Adrenal gland (tissue), 9 donors: ENCODE measurements at regions not wholly inside any gene's neighbourhood (a gene's known extent, or its start where the extent isn't known, plus 50 kb on each side); places are given as distances from the start of the nearest gene placed in this dataset.

Experiments
- DNase-seq, 7 donors: peaks; one replicate each; pipeline ENCODE4 v3.0.0-alpha.2; 2019 to 2020
- H3K27ac ChIP-seq, 5 donors: fragments of 200-600 bp; sonication (generic) in 4 of 5; 1 replicate in 3 of 5; 2 replicates in 2 of 5; pipeline versions ENCODE4 v1.5.1 to v1.8.0; 2016 to 2020; ENCODE audit warnings: mild to moderate bottlenecking in 1 of 5
- H3K27me3 ChIP-seq: fragments of 200-600 bp; 2 replicates; pipeline ENCODE4 v1.8.0; 2021
- H3K36me3 ChIP-seq, 2 donors: fragments of 200-600 bp; replicated peaks in 1 of 2; 1 replicate in 1 of 2; 2 replicates in 1 of 2; pipeline versions ENCODE4 v1.5.1 to v1.8.0; 2018 to 2022
- H3K4me1 ChIP-seq, 2 donors: fragments of 200-600 bp; replicated peaks in 1 of 2; 1 replicate in 1 of 2; 2 replicates in 1 of 2; pipeline versions ENCODE4 v1.5.1 to v1.8.0; 2018 to 2021
- H3K4me3 ChIP-seq, 4 donors: fragments of 200-600 bp; sonication (generic) in 3 of 4; one replicate each; pipeline ENCODE4 v1.5.1; 2016 to 2018
- H3K9me3 ChIP-seq, 3 donors: fragments of 200-600 bp; sonication (generic) in 1 of 3; replicated peaks in 1 of 3; 1 replicate in 2 of 3; 2 replicates in 1 of 3; pipeline versions ENCODE4 v1.5.1 to v1.8.0; 2016 to 2021
- CTCF ChIP-seq, 6 experiments: fragments of 450-650 bp in 4 of 6; fragments of 200-600 bp in 2 of 6; sonication (generic) in 1 of 6; IDR thresholded peaks; 1 replicate in 5 of 6; 2 replicates in 1 of 6; pipeline versions ENCODE4 v1.5.1 to v1.8.0; 2016 to 2021; ENCODE audit warnings: antibody characterized with exemption in 6 of 6, mild to moderate bottlenecking in 2 of 6, moderate library complexity in 1 of 6
- POLR2A ChIP-seq, 2 donors: fragments of 450-650 bp; IDR thresholded peaks; one replicate each; pipeline ENCODE4 v1.6.1; 2017; ENCODE audit warnings: antibody characterized with exemption in 2 of 2, mild to moderate bottlenecking in 2 of 2, moderate library complexity in 1 of 2
- WGBS, 4 donors: extraction: QIAGEN DNeasy Blood & Tissue Kit in 2 of 4; methylation state at CpG; one replicate each; pipeline versions ENCODE4 v1.1.5 to v1.1.7; 2013 to 2017; 5-methylcytosine and 5-hydroxymethylcytosine counted together
- intact Hi-C, 2 donors: fragments of 100-400 bp; cut with DNase I; formaldehyde crosslinking; loops; one replicate each; pipeline versions ENCODE4 v1.14.1 to v1.15.0; 2022 to 2023
- donor health status: healthy with polysubstance abuse.
- donor health status: Bipolar disorder and iron deficiency.
- donor health status: DM: yes; HTN: yes; CAD: no.
- donor health status: DM: no; HTN: no; CAD: no.
- donor health status: DM: no; HTN: no; CAD: no.

GRCh38 chr6:137358273-137358672 is 135.9 kb downstream of the OLIG3 start:
- Histone ChIP-seq H3K4me1 (no peaks in the 10 kb centered on the region), H3K4me3 (no peak overlapping the region), H3K9me3 (no peaks in the 10 kb centered on the region), H3K36me3 (no peaks in the 10 kb centered on the region), H3K27ac (no peak overlapping the region), H3K27me3 (no peaks in the 10 kb centered on the region)
- intact Hi-C loops = no loop called here
- no peak for TF ChIP-seq CTCF (IDR thresholded peaks at IDR 0.05)
- TF ChIP-seq POLR2A (IDR thresholded peaks at IDR 0.05) = no peak
- 44 to 70% (median 64%) methylated on average over 3 of the region's 3 CpGs for WGBS, 4 donors
- no peak for DNase-seq

DNA sequence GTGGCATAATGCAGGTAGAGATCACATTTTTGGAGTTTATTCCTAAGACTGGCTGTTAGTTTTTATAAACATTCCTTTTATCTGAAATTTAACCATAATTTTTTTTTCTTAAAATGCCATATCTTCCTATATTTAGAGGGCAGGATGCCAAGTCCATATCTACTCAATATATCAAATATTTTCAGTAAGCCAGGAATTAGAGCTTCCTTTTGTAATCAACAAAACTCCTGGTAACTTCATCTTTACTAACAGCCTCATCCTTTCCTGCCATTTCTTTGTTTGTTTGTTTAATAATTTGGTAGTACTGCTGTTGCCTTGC is 136.3 kb downstream of the OLIG3 start:
- no peaks in the 10 kb centered on the region for H3K9me3 ChIP-seq
- H3K36me3 ChIP-seq = no peaks in the 10 kb centered on the region
- H3K4me1 ChIP-seq = no peaks in the 10 kb centered on the region
- TF ChIP-seq POLR2A (IDR thresholded peaks at IDR 0.05) = no peak
- no peak for TF ChIP-seq CTCF (IDR thresholded peaks at IDR 0.05)
- H3K4me3 ChIP-seq = no peak overlapping the region
- DNase-seq = no peak
- intact Hi-C loops = no loop called here
- no peaks in the 10 kb centered on the region for H3K27me3 ChIP-seq
- no peak overlapping the region for H3K27ac ChIP-seq

- intact Hi-C loops = no loop called here
- no peak for TF ChIP-seq POLR2A (IDR thresholded peaks at IDR 0.05)
- no peak for TF ChIP-seq CTCF (IDR thresholded peaks at IDR 0.05)
- H3K27me3 ChIP-seq = peaks cover 2% of the 10 kb centered on the region
- no peak for DNase-seq
- H3K36me3 ChIP-seq = no peaks in the 10 kb centered on the region
- H3K4me3 ChIP-seq = no peak overlapping the region
- H3K4me1 ChIP-seq = no peaks in the 10 kb centered on the region
- 52 to 63% (median 55%) methylated on average over 12 to 14 of the region's 14 CpGs for WGBS, 4 donors
- H3K27ac ChIP-seq = no peak overlapping the region
- H3K9me3 ChIP-seq = no peaks in the 10 kb centered on the region
Measured at GRCh38 chr6:137357263-137357947, 136.8 kb downstream of the OLIG3 start.

DNA sequence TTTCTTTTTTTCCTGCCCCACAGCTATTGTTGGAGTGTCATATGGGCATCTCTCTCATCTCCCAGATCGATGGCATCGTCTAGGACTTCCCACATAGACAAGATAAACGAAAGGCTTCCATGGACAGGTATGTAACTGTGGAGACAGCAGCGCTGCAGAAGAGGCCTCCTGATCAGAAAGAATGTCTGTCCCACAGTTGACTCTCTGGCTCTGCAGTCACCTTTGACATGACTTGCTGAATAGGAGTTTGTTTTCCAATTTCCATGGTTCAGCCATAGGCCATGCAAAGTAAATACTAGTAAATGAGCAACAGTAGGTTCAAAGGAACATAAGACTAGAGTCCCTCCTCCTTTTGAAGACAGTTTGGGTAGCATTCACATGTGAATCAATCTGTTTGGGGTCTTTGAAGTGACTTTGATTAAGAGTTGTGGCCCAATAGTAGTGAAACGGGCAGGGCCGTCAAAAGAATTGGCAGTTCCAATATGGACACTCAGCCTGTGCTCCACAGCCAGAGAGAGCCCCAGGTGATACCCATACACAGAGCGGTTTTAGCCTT is 134.7 kb upstream of the IFNGR1 start:
- no peak overlapping the region for H3K4me3 ChIP-seq
- TF ChIP-seq CTCF (IDR thresholded peaks at IDR 0.05) = no peak
- no peak for TF ChIP-seq POLR2A (IDR thresholded peaks at IDR 0.05)
- H3K27me3 ChIP-seq = peaks cover 7% of the 10 kb centered on the region
- no peaks in the 10 kb centered on the region for H3K36me3 ChIP-seq
- intact Hi-C loops = no loop called here
- no peak overlapping the region for H3K27ac ChIP-seq
- no peak for DNase-seq
- WGBS, 4 donors = 75 to 84% (median 81%) methylated on average over 7 of the region's 7 CpGs
- no peaks in the 10 kb centered on the region for H3K4me1 ChIP-seq
- no peaks in the 10 kb centered on the region for H3K9me3 ChIP-seq
